Gastroesophageal sphincter (tissue), 4 donors: ENCODE measurements at regions not wholly inside any gene's neighbourhood (a gene's known extent, or its start where the extent isn't known, plus 50 kb on each side); places are given as distances from the start of the nearest gene placed in this dataset.

ENCODE experiments used
- ATAC-seq: fragments of 150-250 bp; one replicate; pipeline ENCODE4 v1.9.1; 2016; ENCODE audit warnings: mild to moderate bottlenecking, moderate library complexity
- H3K27ac ChIP-seq, 4 donors: fragments of 200-600 bp; sonication (generic) in 3 of 4; 1 replicate in 3 of 4; 2 replicates in 1 of 4; pipeline ENCODE4 v1.5.1; 2016 to 2019
- H3K27me3 ChIP-seq: fragments of 200-600 bp; sonication (generic); one replicate; pipeline ENCODE4 v1.5.1; 2019
- H3K36me3 ChIP-seq, 2 donors: fragments of 200-600 bp; sonication (generic); one replicate each; pipeline ENCODE4 v1.5.1; 2019; ENCODE audit warnings: control low read depth in 1 of 2
- H3K4me1 ChIP-seq, 3 donors: fragments of 200-600 bp; sonication (generic); 1 replicate in 2 of 3; 2 replicates in 1 of 3; pipeline ENCODE4 v1.5.1; 2016 to 2019; ENCODE audit warnings: control low read depth in 2 of 3
- H3K4me3 ChIP-seq, 2 donors: fragments of 200-600 bp; sonication (generic); one replicate each; pipeline ENCODE4 v1.5.1; 2019; ENCODE audit warnings: mild to moderate bottlenecking in 1 of 2, moderate library complexity in 1 of 2
- H3K9me3 ChIP-seq, 3 donors: fragments of 200-600 bp; sonication (generic); one replicate each; pipeline ENCODE4 v1.5.1; 2017 to 2019; ENCODE audit warnings: control low read depth in 2 of 3
- CTCF ChIP-seq, 4 experiments: fragments of 200-600 bp in 2 of 4; fragments of 450-650 bp in 2 of 4; sonication (generic) in 1 of 4; IDR thresholded peaks; one replicate each; pipeline ENCODE4 v1.5.1; 2017 to 2019; ENCODE audit warnings: antibody characterized with exemption in 4 of 4, mild to moderate bottlenecking in 2 of 4, moderate library complexity in 2 of 4
- EP300 ChIP-seq: sonication (generic); formaldehyde crosslinking; IDR thresholded peaks from one replicate; pipeline ENCODE4 v1.6.1; 2017; ENCODE audit warnings: antibody characterized with exemption, mild to moderate bottlenecking
- POLR2A ChIP-seq, 2 donors: fragments of 450-650 bp; IDR thresholded peaks; one replicate each; pipeline ENCODE4 v1.6.1; 2017; ENCODE audit warnings: antibody characterized with exemption in 2 of 2, mild to moderate bottlenecking in 2 of 2, moderate library complexity in 1 of 2
- POLR2AphosphoS5 ChIP-seq: sonication (generic); formaldehyde crosslinking; IDR thresholded peaks from one replicate; pipeline ENCODE4 v1.6.1; 2017; ENCODE audit warnings: antibody characterized with exemption
- WGBS, 2 donors: methylation state at CpG; one replicate each; pipeline ENCODE4 v1.1.5; 2018; ENCODE audit warnings: low coverage in 1 of 2; 5-methylcytosine and 5-hydroxymethylcytosine counted together

GRCh38 chr5:164600929-164601535, 1095.6 kb downstream of the MAT2B start:
- Histone ChIP-seq H3K27ac (no peak overlapping the region), H3K9me3 (no peaks in the 10 kb centered on the region), H3K36me3 (no peaks in the 10 kb centered on the region), H3K4me1 (no peaks in the 10 kb centered on the region), H3K27me3 (no peaks in the 10 kb centered on the region), H3K4me3 (no peak overlapping the region)
- no peak for TF ChIP-seq CTCF (IDR thresholded peaks at IDR 0.05)
- TF ChIP-seq POLR2AphosphoS5, result no peak
- TF ChIP-seq EP300, result no peak
- no peak for TF ChIP-seq POLR2A (IDR thresholded peaks at IDR 0.05)
- WGBS, 2 donors, result 97 to 100% methylated on average over 10 to 25 of the region's 31 CpGs
- ATAC-seq, result no peak

GRCh38 chr5:164608507-164608906, 1103.1 kb downstream of the MAT2B start:
- TF ChIP-seq CTCF (IDR thresholded peaks at IDR 0.05) (no peak), POLR2A (IDR thresholded peaks at IDR 0.05) (no peak), EP300 (no peak), POLR2AphosphoS5 (no peak)
- WGBS, 2 donors, result 100% methylated on average over 1 of the region's 4 CpGs; no CpG with 5 or more reads in 1 of the 2 donors
- Histone ChIP-seq H3K9me3 (no peaks in the 10 kb centered on the region), H3K27me3 (no peaks in the 10 kb centered on the region), H3K36me3 (no peaks in the 10 kb centered on the region), H3K4me1 (no peaks in the 10 kb centered on the region), H3K4me3 (no peak overlapping the region), H3K27ac (no peak overlapping the region)
- no peak for ATAC-seq

GRCh38 chr5:164610374-164610773, 1105.0 kb downstream of the MAT2B start:
- no peak overlapping the region for H3K27ac ChIP-seq
- no peak overlapping the region for H3K4me3 ChIP-seq
- no peaks in the 10 kb centered on the region for H3K4me1 ChIP-seq
- 73 to 75% methylated on average over 1 of the region's 1 CpG for WGBS, 2 donors
- H3K9me3 ChIP-seq, result no peaks in the 10 kb centered on the region
- TF ChIP-seq POLR2A (IDR thresholded peaks at IDR 0.05), result no peak
- no peak for TF ChIP-seq EP300
- TF ChIP-seq CTCF (IDR thresholded peaks at IDR 0.05), result no peak
- no peak for TF ChIP-seq POLR2AphosphoS5
- H3K27me3 ChIP-seq, result no peaks in the 10 kb centered on the region
- ATAC-seq, result no peak
- H3K36me3 ChIP-seq, result no peaks in the 10 kb centered on the region

- no peaks in the 10 kb centered on the region for H3K36me3 ChIP-seq
- H3K4me3 ChIP-seq, result no peak overlapping the region
- H3K27me3 ChIP-seq, result no peaks in the 10 kb centered on the region
- no peaks in the 10 kb centered on the region for H3K9me3 ChIP-seq
- TF ChIP-seq CTCF (IDR thresholded peaks at IDR 0.05), result no peak
- TF ChIP-seq EP300, result no peak
- TF ChIP-seq POLR2AphosphoS5, result no peak
- no peak for TF ChIP-seq POLR2A (IDR thresholded peaks at IDR 0.05)
- H3K4me1 ChIP-seq, result no peaks in the 10 kb centered on the region
- ATAC-seq, result no peak
- H3K27ac ChIP-seq, result no peak overlapping the region
Observed at GRCh38 chr5:164614707-164615106, 1109.3 kb downstream of the MAT2B start.

GRCh38 chr5:164617290-164617689, 1111.9 kb downstream of the MAT2B start:
- TF ChIP-seq POLR2A (IDR thresholded peaks at IDR 0.05) (no peak), CTCF (IDR thresholded peaks at IDR 0.05) (no peak), POLR2AphosphoS5 (no peak)
- no peaks in the 10 kb centered on the region for H3K36me3 ChIP-seq
- no peak overlapping the region for H3K4me3 ChIP-seq
- no peaks in the 10 kb centered on the region for H3K4me1 ChIP-seq
- no peaks in the 10 kb centered on the region for H3K27me3 ChIP-seq
- no peaks in the 10 kb centered on the region for H3K9me3 ChIP-seq
- no peak for ATAC-seq
- H3K27ac ChIP-seq, result no peak overlapping the region
- WGBS, 2 donors, result 61 to 74% methylated on average over 5 of the region's 5 CpGs
